ENCODE measurements at regions not wholly inside any gene's neighbourhood (a gene's known extent, or its start where the extent isn't known, plus 50 kb on each side); places are given as distances from the start of the nearest gene placed in this dataset.
"Not testable (repeated sequence)": the region's sequence is repeated elsewhere in the genome, so short reads cannot be mapped to it uniquely, and the experiment has no call there.

GRCh38 chr5:104564530-104564929 lies 1001.9 kb upstream of the NUDT12 start:
- no peak for DNase-seq (ENCODE audit: low spot score)

GRCh38 chr5:104556957-104557356 lies 994.4 kb upstream of the NUDT12 start:
- no peak for DNase-seq (ENCODE audit: low spot score)

GRCh38 chr5:104551628-104552027 lies 989.0 kb upstream of the NUDT12 start:
- DNase-seq (ENCODE audit: low spot score): no peak

GRCh38 chr5:104546871-104547270 lies 984.3 kb upstream of the NUDT12 start:
- not testable (repeated sequence) for DNase-seq (ENCODE audit: low spot score)

GRCh38 chr5:104541141-104541785 lies 978.7 kb upstream of the NUDT12 start:
- DNase-seq (ENCODE audit: low spot score): no peak

GRCh38 chr5:104540448-104540847 lies 977.9 kb upstream of the NUDT12 start:
- no peak for DNase-seq (ENCODE audit: low spot score)

GRCh38 chr5:104539618-104540350 lies 977.2 kb upstream of the NUDT12 start:
- no peak for DNase-seq (ENCODE audit: low spot score)

GRCh38 chr5:104538734-104539133 lies 976.1 kb upstream of the NUDT12 start:
- no peak for DNase-seq (ENCODE audit: low spot score)

- DNase-seq (ENCODE audit: low spot score): no peak
Measured at GRCh38 chr5:104533498-104533897, 970.9 kb upstream of the NUDT12 start.

GRCh38 chr5:104526866-104527265 lies 964.3 kb upstream of the NUDT12 start:
- DNase-seq (ENCODE audit: low spot score): no peak

- no peak for DNase-seq (ENCODE audit: low spot score)
Measured at GRCh38 chr5:104513640-104514072, 951.1 kb upstream of the NUDT12 start.

- DNase-seq (ENCODE audit: low spot score): no peak
Measured at GRCh38 chr5:104513121-104513602, 950.6 kb upstream of the NUDT12 start.

GRCh38 chr5:104512063-104512825 lies 949.7 kb upstream of the NUDT12 start:
- DNase-seq (ENCODE audit: low spot score): no peak

- DNase-seq (ENCODE audit: low spot score): no peak
Measured at GRCh38 chr5:104498281-104498680, 935.7 kb upstream of the NUDT12 start.

- no peak for DNase-seq (ENCODE audit: low spot score)
Measured at GRCh38 chr5:104494083-104494482, 931.5 kb upstream of the NUDT12 start.

- DNase-seq (ENCODE audit: low spot score): no peak
Measured at GRCh38 chr5:104472811-104473210, 910.2 kb upstream of the NUDT12 start.

- no peak for DNase-seq (ENCODE audit: low spot score)
Measured at GRCh38 chr5:104456122-104456521, 893.5 kb upstream of the NUDT12 start.

- DNase-seq (ENCODE audit: low spot score): no peak
Measured at GRCh38 chr5:104452550-104452949, 890.0 kb upstream of the NUDT12 start.

GRCh38 chr5:104451911-104452310 lies 889.3 kb upstream of the NUDT12 start:
- DNase-seq (ENCODE audit: low spot score): not testable (repeated sequence)

- no peak for DNase-seq (ENCODE audit: low spot score)
Measured at GRCh38 chr5:104444656-104445055, 882.1 kb upstream of the NUDT12 start.

- DNase-seq (ENCODE audit: low spot score): no peak
Measured at GRCh38 chr5:104443706-104444105, 881.1 kb upstream of the NUDT12 start.

- DNase-seq (ENCODE audit: low spot score): no peak
Measured at GRCh38 chr5:104431981-104432380, 869.4 kb upstream of the NUDT12 start.

Measured in hematopoietic multipotent progenitor cell treated with erythropoietin and hydrocortisone succinate and interleukin-3 and kit ligand, for 17 days (in vitro differentiated cells).